NB4 (cell line): ENCODE measurements at regions not wholly inside any gene's neighbourhood (a gene's known extent, or its start where the extent isn't known, plus 50 kb on each side); places are given as distances from the start of the nearest gene placed in this dataset.

Experiments
- DNase-seq: peaks from one replicate; pipeline ENCODE4 v3.0.0; 2010; ENCODE audit warnings: low read depth
- H3K4me3 ChIP-seq: one replicate; pipeline ENCODE4 v1.5.1; 2011; ENCODE audit warnings: mild to moderate bottlenecking, low read depth, low read length, moderate library complexity
- MYC ChIP-seq: IDR thresholded peaks from 2 replicates; pipeline ENCODE4 v1.6.1; 2011; ENCODE audit warnings: low read depth, low read length
- POLR2A ChIP-seq: IDR thresholded peaks from 2 replicates; pipeline ENCODE4 v1.6.1; 2011; ENCODE audit warnings: mild to moderate bottlenecking; ENCODE audit not compliant: insufficient read length; ENCODE audit errors: extremely low read depth
- TF ChIP-seq, protein P1 (sequence below): IDR thresholded peaks from 2 replicates; pipeline ENCODE4 v1.6.1; 2011; ENCODE audit warnings: low read depth, low read length
- TF ChIP-seq, protein P2 (sequence below): IDR thresholded peaks from one replicate; pipeline ENCODE4 v1.5.1; 2012; ENCODE audit warnings: low read depth, low read length

DNA sequence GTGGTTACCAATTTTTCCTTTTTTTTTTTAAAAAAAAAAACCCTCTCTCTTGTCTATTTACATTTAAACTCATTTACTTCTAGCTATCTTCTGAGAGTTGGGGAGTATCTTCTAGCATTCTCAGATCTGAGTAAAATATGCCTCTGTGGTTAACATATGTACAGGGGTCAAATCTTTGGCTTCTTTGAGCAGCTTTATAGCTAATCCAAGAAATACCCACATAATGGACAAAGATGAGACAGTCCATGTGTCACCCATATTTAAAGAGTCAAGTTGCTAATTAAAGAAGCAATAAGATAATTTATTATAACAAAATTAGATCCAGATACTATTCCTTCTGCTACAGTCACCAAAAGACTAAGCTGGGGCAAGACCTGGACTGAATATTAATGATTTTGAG is 139.0 kb upstream of the HNRNPA3 start:
- TF ChIP-seq POLR2A = no peak
- TF ChIP-seq MYC = no peak
- TF ChIP-seq, protein P1, sequence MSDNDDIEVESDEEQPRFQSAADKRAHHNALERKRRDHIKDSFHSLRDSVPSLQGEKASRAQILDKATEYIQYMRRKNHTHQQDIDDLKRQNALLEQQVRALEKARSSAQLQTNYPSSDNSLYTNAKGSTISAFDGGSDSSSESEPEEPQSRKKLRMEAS = no peak
- TF ChIP-seq, protein P2, sequence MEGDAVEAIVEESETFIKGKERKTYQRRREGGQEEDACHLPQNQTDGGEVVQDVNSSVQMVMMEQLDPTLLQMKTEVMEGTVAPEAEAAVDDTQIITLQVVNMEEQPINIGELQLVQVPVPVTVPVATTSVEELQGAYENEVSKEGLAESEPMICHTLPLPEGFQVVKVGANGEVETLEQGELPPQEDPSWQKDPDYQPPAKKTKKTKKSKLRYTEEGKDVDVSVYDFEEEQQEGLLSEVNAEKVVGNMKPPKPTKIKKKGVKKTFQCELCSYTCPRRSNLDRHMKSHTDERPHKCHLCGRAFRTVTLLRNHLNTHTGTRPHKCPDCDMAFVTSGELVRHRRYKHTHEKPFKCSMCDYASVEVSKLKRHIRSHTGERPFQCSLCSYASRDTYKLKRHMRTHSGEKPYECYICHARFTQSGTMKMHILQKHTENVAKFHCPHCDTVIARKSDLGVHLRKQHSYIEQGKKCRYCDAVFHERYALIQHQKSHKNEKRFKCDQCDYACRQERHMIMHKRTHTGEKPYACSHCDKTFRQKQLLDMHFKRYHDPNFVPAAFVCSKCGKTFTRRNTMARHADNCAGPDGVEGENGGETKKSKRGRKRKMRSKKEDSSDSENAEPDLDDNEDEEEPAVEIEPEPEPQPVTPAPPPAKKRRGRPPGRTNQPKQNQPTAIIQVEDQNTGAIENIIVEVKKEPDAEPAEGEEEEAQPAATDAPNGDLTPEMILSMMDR = no peak
- no peak overlapping the region for H3K4me3 ChIP-seq
- DNase-seq = no peak

DNA sequence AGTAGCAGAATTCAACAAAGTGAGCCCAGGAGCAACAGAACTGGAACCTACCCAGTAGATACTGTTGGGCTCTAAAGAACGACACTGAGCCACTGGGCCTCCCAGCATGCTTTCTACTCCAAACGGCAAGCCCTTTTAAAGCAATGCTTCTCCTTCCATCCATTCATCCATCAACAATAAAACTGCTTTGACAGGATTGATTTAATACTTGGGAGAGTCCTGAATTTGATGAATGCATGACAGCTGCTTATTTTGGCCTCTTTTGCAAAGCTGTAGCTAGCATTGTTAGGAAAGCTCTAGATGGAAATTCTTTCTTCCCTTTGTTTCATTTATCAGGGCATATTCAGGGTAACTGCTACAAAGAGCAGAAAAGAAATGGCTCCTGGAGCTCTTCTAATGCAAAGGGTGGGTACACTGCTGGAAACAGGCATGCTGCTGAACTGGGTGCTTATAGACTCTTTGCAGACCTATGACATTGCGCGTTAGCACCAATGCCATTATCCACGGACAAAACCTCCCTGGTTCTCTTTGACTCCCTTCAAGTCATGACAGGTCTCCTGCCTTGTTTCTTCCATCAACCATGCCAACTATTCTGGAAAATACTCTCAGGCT is 138.4 kb upstream of the HNRNPA3 start:
- TF ChIP-seq, protein P2 = no peak
- no peak for TF ChIP-seq POLR2A
- TF ChIP-seq MYC = no peak
- TF ChIP-seq, protein P1 = no peak
- no peak for DNase-seq
- H3K4me3 ChIP-seq = no peak overlapping the region

DNA sequence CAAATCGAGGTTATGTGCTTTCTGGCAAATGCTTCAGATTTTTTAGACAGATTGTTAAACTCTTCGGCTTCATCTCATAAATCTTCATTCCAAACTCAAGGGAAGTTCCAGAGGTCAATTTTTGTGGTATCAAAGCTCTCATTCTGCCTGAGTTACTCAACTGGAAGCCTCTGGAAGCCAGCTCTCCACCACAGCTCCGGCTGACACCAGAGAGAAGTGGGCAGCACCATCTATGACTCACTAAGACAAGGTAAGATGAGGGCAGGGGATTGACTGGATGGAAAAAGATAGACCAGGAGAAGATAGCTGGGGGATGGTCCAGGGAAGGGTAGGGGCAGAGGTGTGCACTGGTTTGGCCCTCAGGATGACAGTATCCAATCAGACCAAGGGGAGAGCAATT is 137.3 kb upstream of the HNRNPA3 start:
- no peak for DNase-seq
- no peak overlapping the region for H3K4me3 ChIP-seq
- TF ChIP-seq, protein P2 = no peak
- no peak for TF ChIP-seq MYC
- TF ChIP-seq, protein P1 = no peak
- TF ChIP-seq POLR2A = no peak

DNA sequence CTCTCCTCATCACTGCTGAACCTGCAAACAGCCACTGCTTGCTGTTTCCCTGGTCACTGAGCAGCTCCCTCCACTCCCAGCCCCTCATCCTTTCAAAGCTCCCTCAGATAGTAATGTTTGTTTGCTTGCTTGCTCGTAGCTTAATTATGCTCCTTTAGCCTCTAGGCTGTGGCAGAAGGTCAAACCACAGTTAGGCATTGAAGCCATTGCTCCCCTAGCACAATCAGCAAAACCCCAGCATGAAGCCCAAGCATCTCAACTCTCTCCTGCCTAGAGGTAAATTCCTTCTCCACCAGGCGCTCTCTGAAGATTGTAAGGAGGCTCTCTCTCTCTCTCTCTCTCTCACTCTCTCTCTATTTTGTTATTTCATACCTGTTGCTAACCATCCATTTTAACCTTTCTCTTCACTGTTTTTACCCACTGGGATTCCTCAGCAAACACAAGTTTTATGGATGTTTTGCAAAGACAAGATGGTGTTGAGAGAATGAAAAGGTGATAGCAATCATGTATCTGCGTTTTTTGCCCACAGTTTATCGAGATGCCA is 135.9 kb upstream of the HNRNPA3 start:
- H3K4me3 ChIP-seq = no peak overlapping the region
- DNase-seq = no peak
- TF ChIP-seq, protein P2 = no peak
- no peak for TF ChIP-seq POLR2A
- TF ChIP-seq MYC = no peak
- TF ChIP-seq, protein P1 = no peak

DNA sequence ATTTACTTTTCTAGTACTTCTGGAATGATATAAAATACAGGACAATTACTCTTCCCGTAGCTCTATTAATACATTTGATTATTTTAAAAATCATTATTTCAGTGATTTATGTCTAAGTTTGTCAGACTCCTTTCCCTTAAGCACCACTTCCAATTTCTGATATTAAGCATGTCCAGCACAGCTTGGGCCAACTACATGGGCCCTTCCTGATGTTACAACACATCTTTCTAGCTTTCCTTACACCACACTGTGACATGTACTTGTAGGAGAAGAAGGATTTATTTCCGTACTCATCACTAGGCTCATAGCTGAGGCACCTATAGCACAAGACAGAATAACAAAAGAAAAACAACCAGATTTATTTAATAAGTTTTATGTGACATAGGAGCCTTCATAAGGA is 134.8 kb upstream of the HNRNPA3 start:
- H3K4me3 ChIP-seq = no peak overlapping the region
- DNase-seq = no peak
- TF ChIP-seq POLR2A (no peak), MYC (no peak)
- TF ChIP-seq, protein P1 = no peak
- TF ChIP-seq, protein P2 = no peak
